GM23338 (cell line): ENCODE measurements at regions not wholly inside any gene's neighbourhood (a gene's known extent, or its start where the extent isn't known, plus 50 kb on each side); places are given as distances from the start of the nearest gene placed in this dataset.

Source experiments
- ATAC-seq: fragments of 200-7000 bp; cut with Tn5 transposase; 3 replicates; pipeline ENCODE4 v1.9.1; 2020
- DNase-seq: peaks from one replicate; pipeline ENCODE4 v3.0.0-alpha.2; 2015; ENCODE audit warnings: low spot score
- H2AFZ ChIP-seq: fragments of 200-600 bp; sonication (generic); 2 replicates; pipeline ENCODE4 v1.8.0; 2016; ENCODE audit warnings: antibody characterized with exemption, mild to moderate bottlenecking, moderate library complexity
- H3F3A ChIP-seq: fragments of 200-600 bp; sonication (generic); replicated peaks from 2 replicates; pipeline ENCODE4 v1.8.0; 2017; ENCODE audit warnings: antibody characterized with exemption, mixed run types, low read depth
- H3K27ac ChIP-seq: fragments of 200-600 bp; sonication (generic); 2 replicates; pipeline ENCODE4 v1.6.1; 2016; ENCODE audit warnings: low read depth
- H3K27me3 ChIP-seq: fragments of 200-600 bp; sonication (generic); 2 replicates; pipeline ENCODE4 v1.8.0; 2016; ENCODE audit warnings: mild to moderate bottlenecking, mixed run types, moderate library complexity; ENCODE audit not compliant: insufficient read depth
- H3K36me3 ChIP-seq: fragments of 200-600 bp; sonication (generic); 2 replicates; pipeline ENCODE4 v1.8.0; 2016; ENCODE audit warnings: mild to moderate bottlenecking; ENCODE audit not compliant: insufficient read depth
- H3K4me1 ChIP-seq: fragments of 200-600 bp; sonication (generic); 2 replicates; pipeline ENCODE4 v1.8.0; 2016; ENCODE audit warnings: mild to moderate bottlenecking, moderate library complexity; ENCODE audit not compliant: insufficient read depth
- H3K4me2 ChIP-seq: fragments of 200-600 bp; sonication (generic); 2 replicates; pipeline ENCODE4 v1.7.1; 2017; ENCODE audit warnings: mixed run types
- H3K4me3 ChIP-seq: fragments of 200-600 bp; sonication (generic); 2 replicates; pipeline ENCODE4 v1.6.1; 2016; ENCODE audit warnings: mixed run types
- H3K79me2 ChIP-seq: fragments of 200-600 bp; sonication (generic); replicated peaks from 2 replicates; pipeline ENCODE4 v1.8.0; 2017; ENCODE audit warnings: mild to moderate bottlenecking; ENCODE audit not compliant: insufficient read depth
- H3K9me2 ChIP-seq: fragments of 200-600 bp; sonication (generic); 2 replicates; pipeline ENCODE4 v1.8.0; 2017; ENCODE audit not compliant: insufficient read depth
- H4K20me1 ChIP-seq: fragments of 200-600 bp; sonication (generic); replicated peaks from 2 replicates; pipeline ENCODE4 v1.8.0; 2017; ENCODE audit warnings: mild to moderate bottlenecking; ENCODE audit not compliant: insufficient read depth
- H3K27ac Mint-ChIP-seq: 2 replicates; pipeline ENCODE4 v1.8.0; 2020; ENCODE audit warnings: inconsistent platforms, mild to moderate bottlenecking, moderate library complexity, mixed read lengths
- H3K27me3 Mint-ChIP-seq: 3 replicates; pipeline ENCODE4 v1.8.0; 2022; ENCODE audit warnings: low read depth, mild to moderate bottlenecking, moderate library complexity, mixed read lengths, inconsistent platforms; ENCODE audit not compliant: insufficient read depth, poor library complexity
- H3K36me3 Mint-ChIP-seq: 3 replicates; pipeline ENCODE4 v1.8.0; 2021; ENCODE audit warnings: low read depth, mild to moderate bottlenecking, inconsistent platforms, moderate library complexity, mixed read lengths
- H3K4me1 Mint-ChIP-seq: 3 replicates; pipeline ENCODE4 v1.8.0; 2020; ENCODE audit warnings: mild to moderate bottlenecking, inconsistent platforms, mixed read lengths
- H3K4me3 Mint-ChIP-seq: 3 replicates; pipeline ENCODE4 v1.8.0; 2021; ENCODE audit warnings: moderate library complexity, mild to moderate bottlenecking, inconsistent platforms, mixed read lengths
- H3K9me3 Mint-ChIP-seq: 3 replicates; pipeline ENCODE4 v1.8.0; 2020; ENCODE audit warnings: moderate library complexity, mild to moderate bottlenecking, inconsistent platforms, mixed read lengths
- EZH2 ChIP-seq: fragments of 200-600 bp; sonication (generic); IDR thresholded peaks from one replicate; pipeline ENCODE4 v1.8.0; 2017; ENCODE audit warnings: antibody characterized with exemption, mild to moderate bottlenecking, low read depth; ENCODE audit not compliant: unreplicated experiment
- EZH2phosphoT487 ChIP-seq: fragments of 200-600 bp; sonication (generic); IDR thresholded peaks from one replicate; pipeline ENCODE4 v1.8.1; 2018; ENCODE audit warnings: antibody characterized with exemption; ENCODE audit not compliant: unreplicated experiment
- JUNB ChIP-seq: IDR thresholded peaks from one replicate; pipeline ENCODE4 v1.6.1; 2016; ENCODE audit warnings: antibody characterized with exemption; ENCODE audit not compliant: unreplicated experiment
- POLR2AphosphoS5 ChIP-seq: IDR thresholded peaks from 2 replicates; pipeline ENCODE4 v1.6.1; 2016; ENCODE audit warnings: antibody characterized with exemption, low read depth
- ZNF331 ChIP-seq: fragments of 250-450 bp; sonication (Bioruptor Pico); IDR thresholded peaks from 2 replicates; pipeline ENCODE4 v1.5.0; 2020; ENCODE audit warnings: low read depth, mild to moderate bottlenecking, moderate library complexity
- ZNF462 ChIP-seq: fragments of 250-450 bp; sonication (Bioruptor Pico); IDR thresholded peaks from 2 replicates; pipeline ENCODE4 v1.5.0; 2020; ENCODE audit warnings: mild to moderate bottlenecking, moderate library complexity

DNA sequence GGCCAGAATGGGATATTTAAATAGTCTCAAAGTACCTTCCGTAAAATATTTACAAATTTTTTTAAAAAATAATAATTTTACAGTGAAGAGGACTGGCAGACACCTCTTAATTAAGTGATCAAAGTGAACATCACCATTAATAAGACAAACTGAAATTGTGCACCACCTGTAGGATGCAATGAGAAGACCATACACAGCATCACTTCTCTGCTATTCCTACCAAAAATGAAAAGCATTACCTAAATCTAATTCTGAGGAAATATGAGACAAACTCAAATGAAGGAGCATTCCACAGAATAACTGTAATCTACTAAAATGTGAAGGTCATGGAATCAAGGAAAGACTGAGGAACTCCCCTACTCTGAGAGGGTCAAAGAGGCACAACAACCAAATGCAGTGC is 68.2 kb upstream of the PRDX6 start (continued):
- TF ChIP-seq JUNB (no peak), EZH2phosphoT487 (no peak), POLR2AphosphoS5 (no peak), EZH2 (no peak)

DNA sequence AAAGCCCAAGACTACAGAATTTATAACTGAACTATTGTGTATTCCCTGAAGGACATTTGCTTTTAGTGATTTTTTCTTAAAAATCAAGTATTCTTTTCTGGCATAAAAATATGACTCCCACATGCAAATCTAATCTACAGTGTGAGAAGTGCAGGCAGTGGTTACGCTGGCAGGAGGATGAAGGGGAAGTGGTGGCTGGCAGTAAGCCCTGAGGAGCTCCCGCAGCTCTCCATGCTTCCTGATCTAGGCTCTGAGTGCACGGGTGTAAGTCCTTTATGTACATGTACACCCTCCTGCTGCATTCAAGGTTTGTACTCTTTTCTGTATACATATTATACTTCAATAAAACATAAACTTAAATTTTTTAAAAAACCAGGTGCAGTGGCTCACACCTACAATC is 67.5 kb upstream of the PRDX6 start:
- Histone ChIP-seq H3K4me3 (no peak overlapping the region), H2AFZ (no peak overlapping the region), H3K4me2 (no peak overlapping the region), H3K27ac (no peak overlapping the region), H3K27me3 (no peaks in the 10 kb centered on the region), H3K4me1 (no peaks in the 10 kb centered on the region), H3K36me3 (no peaks in the 10 kb centered on the region), H3K9me2 (no peaks in the 10 kb centered on the region), H3F3A (no peaks in the 10 kb centered on the region), H4K20me1 (peaks cover 3% of the 10 kb centered on the region; the same call in 1 of the 2 replicates), H3K79me2 (no peaks in the 10 kb centered on the region)
- H3K27me3 Mint-ChIP-seq: peaks cover 2% of the 10 kb centered on the region
- TF ChIP-seq ZNF462 (CRISPR knock-in tag) (no peak), ZNF331 (CRISPR knock-in tag) (no peak), JUNB (no peak)
- ATAC-seq: no peak
- no peak overlapping the region for H3K4me3 Mint-ChIP-seq
- no peaks in the 10 kb centered on the region for H3K36me3 Mint-ChIP-seq
- H3K9me3 Mint-ChIP-seq: no peaks in the 10 kb centered on the region
- H3K27ac Mint-ChIP-seq: no peak overlapping the region
- DNase-seq: no peak
- peaks cover 6% of the 10 kb centered on the region; the same call in 2 of the 3 replicates for H3K4me1 Mint-ChIP-seq
